Tibial artery (tissue), 4 donors: ENCODE measurements at regions not wholly inside any gene's neighbourhood (a gene's known extent, or its start where the extent isn't known, plus 50 kb on each side); places are given as distances from the start of the nearest gene placed in this dataset.

Experiments
- DNase-seq, 2 donors: peaks; one replicate each; pipeline ENCODE4 v3.0.0-alpha.2; 2019
- H3K27ac ChIP-seq, 2 donors: fragments of 200-600 bp; sonication (generic) in 1 of 2; 1 replicate in 1 of 2; 2 replicates in 1 of 2; pipeline ENCODE4 v1.5.1; 2018 to 2019; ENCODE audit warnings: mild to moderate bottlenecking in 1 of 2
- H3K27me3 ChIP-seq, 2 donors: fragments of 200-600 bp; sonication (generic) in 1 of 2; one replicate each; pipeline versions ENCODE4 v1.5.1 to v1.6.0; 2016 to 2019
- H3K36me3 ChIP-seq, 3 donors: fragments of 200-600 bp; sonication (generic) in 2 of 3; one replicate each; pipeline ENCODE4 v1.5.1; 2016 to 2019; ENCODE audit warnings: mild to moderate bottlenecking in 2 of 3
- H3K4me1 ChIP-seq, 4 donors: fragments of 200-600 bp; sonication (generic) in 2 of 4; 1 replicate in 3 of 4; 2 replicates in 1 of 4; pipeline ENCODE4 v1.5.1; 2016 to 2019
- H3K4me3 ChIP-seq, 2 donors: fragments of 200-600 bp; sonication (generic) in 1 of 2; 1 replicate in 1 of 2; 2 replicates in 1 of 2; pipeline ENCODE4 v1.5.1; 2018 to 2019; ENCODE audit warnings: mild to moderate bottlenecking in 2 of 2
- H3K9me3 ChIP-seq, 3 donors: fragments of 200-600 bp; sonication (generic) in 1 of 3; one replicate each; pipeline ENCODE4 v1.5.1; 2016 to 2019
- intact Hi-C: fragments of 100-400 bp; cut with DNase I; formaldehyde crosslinking; loops from one replicate; pipeline ENCODE4 v1.15.0; 2023; ENCODE audit warnings: low total_unique reads
- TF ChIP-seq, protein P1 (sequence below), 2 experiments: fragments of 200-600 bp in 1 of 2; fragments of 450-650 bp in 1 of 2; IDR thresholded peaks; one replicate each; pipeline ENCODE4 v1.5.1; 2017 to 2019; ENCODE audit warnings: antibody characterized with exemption in 2 of 2, mild to moderate bottlenecking in 1 of 2, moderate library complexity in 1 of 2

DNA sequence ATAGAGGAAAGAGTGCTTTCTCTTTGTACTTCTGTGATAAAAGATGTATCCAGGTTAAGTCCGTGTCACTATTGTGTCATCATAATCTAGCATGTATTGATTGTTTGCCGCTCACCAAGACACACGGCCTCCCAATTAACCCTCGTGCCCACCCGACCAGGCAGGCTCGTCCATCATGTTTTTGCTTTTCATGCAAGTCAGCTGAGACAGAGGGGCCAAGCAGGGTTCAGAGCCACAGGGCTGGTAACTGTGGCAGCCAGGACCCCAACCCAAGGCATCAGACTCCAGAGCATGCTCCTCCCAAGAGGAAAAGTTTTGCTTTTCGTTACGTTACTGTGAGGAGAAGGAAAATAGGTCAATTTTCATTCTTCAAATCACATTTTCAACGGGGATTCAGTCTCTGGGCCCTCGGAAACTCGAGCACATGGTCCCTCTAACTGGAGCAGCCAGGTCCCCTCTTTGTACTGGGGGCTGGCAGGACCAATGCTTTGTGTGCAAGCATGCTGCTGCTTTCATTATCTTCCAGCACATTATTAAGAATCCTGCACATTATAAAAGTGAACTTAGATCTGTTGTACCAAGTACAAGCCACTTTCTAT lies 161.1 kb upstream of the TOPAZ1 start:
- Histone ChIP-seq H3K27me3 (no peaks in the 10 kb centered on the region), H3K27ac (no peak overlapping the region)

DNA sequence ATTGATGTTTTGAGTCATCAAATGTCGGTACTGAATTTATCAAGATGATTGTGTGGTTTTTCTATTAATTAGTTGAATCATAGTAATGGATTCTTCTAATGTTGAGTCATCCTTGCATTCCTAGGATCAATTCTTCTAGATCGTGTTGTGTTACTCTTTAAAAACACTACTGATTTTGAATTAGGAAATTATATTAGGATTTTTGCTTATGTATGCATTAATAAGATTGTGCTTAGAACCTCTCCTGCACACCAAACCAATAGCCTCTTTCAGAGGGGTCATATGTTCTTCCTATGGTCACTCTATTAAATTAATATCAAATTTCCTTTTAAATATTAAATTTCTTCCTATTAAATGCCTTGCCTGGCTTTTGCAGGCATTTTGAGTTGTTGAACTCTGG lies 151.7 kb upstream of the TOPAZ1 start:
- Histone ChIP-seq H3K4me1 (no peaks in the 10 kb centered on the region), H3K27ac (no peak overlapping the region), H3K4me3 (no peak overlapping the region), H3K9me3 (no peaks in the 10 kb centered on the region), H3K27me3 (peaks cover 0 to 12% of the 10 kb centered on the region in 2 donors), H3K36me3 (no peaks in the 10 kb centered on the region)
- DNase-seq, result no peak
- intact Hi-C loops, result no loop called here
- TF ChIP-seq, protein P1, sequence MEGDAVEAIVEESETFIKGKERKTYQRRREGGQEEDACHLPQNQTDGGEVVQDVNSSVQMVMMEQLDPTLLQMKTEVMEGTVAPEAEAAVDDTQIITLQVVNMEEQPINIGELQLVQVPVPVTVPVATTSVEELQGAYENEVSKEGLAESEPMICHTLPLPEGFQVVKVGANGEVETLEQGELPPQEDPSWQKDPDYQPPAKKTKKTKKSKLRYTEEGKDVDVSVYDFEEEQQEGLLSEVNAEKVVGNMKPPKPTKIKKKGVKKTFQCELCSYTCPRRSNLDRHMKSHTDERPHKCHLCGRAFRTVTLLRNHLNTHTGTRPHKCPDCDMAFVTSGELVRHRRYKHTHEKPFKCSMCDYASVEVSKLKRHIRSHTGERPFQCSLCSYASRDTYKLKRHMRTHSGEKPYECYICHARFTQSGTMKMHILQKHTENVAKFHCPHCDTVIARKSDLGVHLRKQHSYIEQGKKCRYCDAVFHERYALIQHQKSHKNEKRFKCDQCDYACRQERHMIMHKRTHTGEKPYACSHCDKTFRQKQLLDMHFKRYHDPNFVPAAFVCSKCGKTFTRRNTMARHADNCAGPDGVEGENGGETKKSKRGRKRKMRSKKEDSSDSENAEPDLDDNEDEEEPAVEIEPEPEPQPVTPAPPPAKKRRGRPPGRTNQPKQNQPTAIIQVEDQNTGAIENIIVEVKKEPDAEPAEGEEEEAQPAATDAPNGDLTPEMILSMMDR (IDR thresholded peaks at IDR 0.05), result no peak

More for the DNA sequence above, 161.1 kb upstream of the TOPAZ1 start:
- intact Hi-C loops, result no loop called here
- Histone ChIP-seq H3K4me3 (no peak overlapping the region), H3K4me1 (no peaks in the 10 kb centered on the region), H3K9me3 (no peaks in the 10 kb centered on the region), H3K36me3 (no peaks in the 10 kb centered on the region)
- TF ChIP-seq, protein P1 (IDR thresholded peaks at IDR 0.05), result no peak
- DNase-seq, result no peak

DNA sequence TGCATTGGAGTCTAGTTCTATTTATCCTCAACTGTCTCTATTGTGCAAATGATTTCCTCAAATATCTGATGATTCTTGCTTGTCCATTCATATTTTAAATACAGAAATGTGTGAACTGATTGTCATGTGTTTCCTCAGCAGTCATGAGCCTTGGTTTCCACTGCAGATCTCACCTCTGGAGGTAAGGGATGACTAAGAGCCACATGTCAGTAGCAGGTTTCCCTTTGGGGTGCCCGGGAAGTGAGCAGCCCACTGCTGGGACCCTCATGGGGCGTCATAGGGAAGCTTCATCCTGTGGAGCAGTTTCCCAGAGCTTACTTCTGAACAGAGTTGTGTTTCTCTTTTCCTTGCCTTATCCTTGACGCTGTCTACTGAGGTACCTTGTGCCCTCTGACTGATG lies 149.2 kb upstream of the TOPAZ1 start:
- Histone ChIP-seq H3K36me3 (no peaks in the 10 kb centered on the region), H3K27ac (no peak overlapping the region), H3K9me3 (no peaks in the 10 kb centered on the region), H3K4me1 (no peaks in the 10 kb centered on the region), H3K27me3 (peaks cover 0 to 12% of the 10 kb centered on the region in 2 donors), H3K4me3 (no peak overlapping the region)
- TF ChIP-seq, protein P1 (IDR thresholded peaks at IDR 0.05), result no peak
- no peak for DNase-seq
- intact Hi-C loops, result no loop called here

DNA sequence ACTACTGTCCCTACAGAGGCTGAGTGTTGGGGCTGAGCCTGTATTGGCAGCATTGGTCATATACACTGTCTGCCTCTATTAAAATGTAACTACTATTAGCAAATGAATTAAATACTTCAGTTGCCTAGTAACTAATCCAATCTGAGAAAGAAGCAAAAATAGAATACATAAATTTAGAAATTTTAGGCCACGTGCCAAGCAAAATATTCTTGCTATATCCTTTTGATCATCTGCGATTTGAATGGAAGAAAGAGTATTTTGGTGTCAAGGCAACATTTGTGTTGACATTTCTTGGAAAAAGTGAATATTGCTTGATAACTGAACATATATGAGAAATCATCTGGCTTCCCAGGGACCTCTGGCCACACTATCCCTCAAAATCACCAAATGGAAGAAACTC lies 148.2 kb upstream of the TOPAZ1 start:
- peaks cover 0 to 17% of the 10 kb centered on the region in 2 donors for H3K27me3 ChIP-seq
- intact Hi-C loops, result no loop called here
- no peak overlapping the region for H3K27ac ChIP-seq
- TF ChIP-seq, protein P1 (IDR thresholded peaks at IDR 0.05), result no peak
- no peak overlapping the region for H3K4me3 ChIP-seq
- DNase-seq, result no peak
- H3K9me3 ChIP-seq, result no peaks in the 10 kb centered on the region
- H3K4me1 ChIP-seq, result no peaks in the 10 kb centered on the region
- H3K36me3 ChIP-seq, result no peaks in the 10 kb centered on the region

DNA sequence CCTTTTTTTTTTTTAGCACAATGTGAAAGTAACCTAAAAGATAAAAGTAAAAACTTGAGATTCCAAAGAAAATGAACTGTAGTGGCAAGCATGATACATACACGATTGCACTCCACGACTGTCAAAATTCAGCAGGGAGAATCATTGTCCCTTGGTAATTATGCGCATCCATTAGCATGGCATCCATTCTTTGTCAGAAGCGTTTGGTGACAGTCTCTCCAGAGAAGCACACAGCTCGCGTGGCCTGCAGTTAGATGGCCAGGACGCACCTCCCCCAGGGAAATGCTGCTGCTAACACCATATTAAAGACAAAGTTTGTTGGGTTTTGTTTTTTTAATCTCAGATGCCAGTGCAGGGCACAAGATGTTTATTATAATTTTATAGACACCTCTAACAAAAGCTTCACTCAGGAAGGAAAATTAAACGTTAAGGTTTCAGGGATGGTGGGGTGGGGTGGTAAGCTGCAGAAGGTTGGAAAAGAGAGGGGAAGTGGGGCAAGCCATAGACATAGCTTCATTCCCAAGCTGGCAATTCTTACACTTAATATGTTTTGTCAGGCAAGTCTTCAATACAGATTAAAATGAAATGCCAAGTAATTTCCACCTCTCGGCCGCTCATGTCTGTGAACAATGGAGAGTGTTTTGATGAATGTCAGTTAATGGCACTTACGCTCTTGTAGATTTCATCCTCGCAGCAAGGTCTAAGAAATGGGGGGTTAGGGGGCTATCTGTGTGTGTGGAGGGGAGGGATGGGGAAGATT lies 142.8 kb upstream of the TOPAZ1 start:
- TF ChIP-seq, protein P1 (IDR thresholded peaks at IDR 0.05), result no peak
- H3K4me1 ChIP-seq, result no peaks in the 10 kb centered on the region
- DNase-seq, result no peak
- H3K27me3 ChIP-seq, result peaks cover 0 to 19% of the 10 kb centered on the region in 2 donors
- intact Hi-C loops, result no loop called here
- H3K27ac ChIP-seq, result no peak overlapping the region
- H3K36me3 ChIP-seq, result no peaks in the 10 kb centered on the region
- no peaks in the 10 kb centered on the region for H3K9me3 ChIP-seq
- no peak overlapping the region for H3K4me3 ChIP-seq
